IMR-90 (cell line): ENCODE measurements at regions not wholly inside any gene's neighbourhood (a gene's known extent, or its start where the extent isn't known, plus 50 kb on each side); places are given as distances from the start of the nearest gene placed in this dataset.

ENCODE experiments used
- ATAC-seq: fragments of 200-7000 bp; cut with Tn5 transposase; 2 replicates; pipeline ENCODE4 v1.9.1; 2020; ENCODE audit warnings: low read depth, mild to moderate bottlenecking, moderate library complexity
- BruUV-seq: library from RNA; stranded (reverse); fragments of 400-500 nt; replicated peaks from 2 replicates; lab custom pipeline; 2021; lab: Mats Ljungman, UMichigan
- CTCF ChIA-PET: fragments of 300-600 bp; formaldehyde crosslinking; extraction: SDS; loops from one replicate; lab custom pipeline; 2021; ENCODE audit warnings: antibody characterized with exemption; lab: Yijun Ruan, JAX
- POLR2A ChIA-PET: fragments of 300-600 bp; sonication (Branson Sonifier 250); formaldehyde crosslinking; loops from one replicate; lab custom pipeline; 2022; ENCODE audit warnings: antibody characterized with exemption; ENCODE audit not compliant: unreplicated experiment; lab: Charles Lee
- DNase-seq: peaks from one replicate; pipeline ENCODE4 v3.0.0; 2013
- H2AFZ ChIP-seq: replicated peaks from 2 replicates; pipeline ENCODE3; 2013; ENCODE audit warnings: low read length, mild to moderate bottlenecking; ENCODE audit not compliant: poor library complexity
- H2AK5ac ChIP-seq: 2 replicates; pipeline ENCODE4 v1.6.1; 2013; ENCODE audit warnings: low read depth, low read length, inconsistent platforms
- H2AK9ac ChIP-seq: replicated peaks from 2 replicates; pipeline ENCODE3; 2013; ENCODE audit warnings: mild to moderate bottlenecking, low read depth, low read length, moderate library complexity; ENCODE audit not compliant: poor library complexity
- H2BK120ac ChIP-seq: 2 replicates; pipeline ENCODE4 v1.6.1; 2013; ENCODE audit warnings: low read depth, low read length, inconsistent platforms
- H2BK15ac ChIP-seq: 3 replicates; pipeline ENCODE4 v1.6.1; 2013; ENCODE audit warnings: low read depth, low read length, inconsistent platforms
- H2BK20ac ChIP-seq: 2 replicates; pipeline ENCODE4 v1.6.1; 2013; ENCODE audit warnings: low read depth, mild to moderate bottlenecking, inconsistent platforms, low read length, moderate library complexity
- H2BK5ac ChIP-seq: 2 replicates; pipeline ENCODE4 v1.6.1; 2013; ENCODE audit warnings: mild to moderate bottlenecking, low read depth, low read length, inconsistent platforms; ENCODE audit not compliant: poor library complexity, severe bottlenecking
- H3K14ac ChIP-seq: replicated peaks from 2 replicates; pipeline ENCODE4 v1.6.1; 2013; ENCODE audit warnings: low read depth, low read length, inconsistent platforms
- H3K18ac ChIP-seq: 2 replicates; pipeline ENCODE4 v1.6.1; 2013; ENCODE audit warnings: low read depth, low read length, control low read depth
- H3K23ac ChIP-seq: 2 replicates; pipeline ENCODE4 v1.6.1; 2013; ENCODE audit warnings: low read depth, low read length, inconsistent platforms
- H3K27ac ChIP-seq: 2 replicates; pipeline ENCODE4 v1.5.1; 2013; ENCODE audit warnings: mild to moderate bottlenecking, control low read depth, low read length; ENCODE audit not compliant: insufficient read depth
- H3K27me3 ChIP-seq: 2 replicates; pipeline ENCODE4 v1.6.1; 2013; ENCODE audit warnings: low read length; ENCODE audit not compliant: control insufficient read depth, insufficient read depth
- H3K36me3 ChIP-seq: 2 replicates; pipeline ENCODE4 v1.6.1; 2013; ENCODE audit warnings: low read length, mixed read lengths; ENCODE audit not compliant: control insufficient read depth, insufficient read depth
- H3K4ac ChIP-seq: 2 replicates; pipeline ENCODE4 v1.6.1; 2013; ENCODE audit warnings: low read depth, low read length, inconsistent platforms
- H3K4me1 ChIP-seq: 2 replicates; pipeline ENCODE4 v1.6.1; 2013; ENCODE audit warnings: low read length, mixed read lengths; ENCODE audit not compliant: control insufficient read depth, insufficient read depth
- H3K4me2 ChIP-seq: 2 replicates; pipeline ENCODE4 v1.6.1; 2013; ENCODE audit warnings: low read depth, mild to moderate bottlenecking, control low read depth, low read length, moderate library complexity
- H3K4me3 ChIP-seq: 2 replicates; pipeline ENCODE4 v1.5.1; 2013; ENCODE audit warnings: low read depth, mild to moderate bottlenecking, control low read depth, low read length, moderate library complexity; ENCODE audit not compliant: insufficient read depth
- H3K56ac ChIP-seq: 2 replicates; pipeline ENCODE4 v1.6.1; 2013; ENCODE audit warnings: low read length, inconsistent platforms; ENCODE audit not compliant: insufficient read depth; ENCODE audit errors: extremely low read depth
- H3K79me1 ChIP-seq, 2 experiments: 2 replicates each; pipeline ENCODE4 v1.6.1; 2013; ENCODE audit warnings: low read length in 2 of 2, inconsistent platforms in 1 of 2, low read depth in 1 of 2
- H3K9ac ChIP-seq: 2 replicates; pipeline ENCODE4 v1.6.1; 2013; ENCODE audit warnings: low read depth, low read length, control low read depth
- H3K9me1 ChIP-seq: 2 replicates; pipeline ENCODE4 v1.6.1; 2013; ENCODE audit warnings: low read length, inconsistent platforms; ENCODE audit not compliant: insufficient read depth
- H3K9me3 ChIP-seq: 2 replicates; pipeline ENCODE4 v1.6.1; 2013; ENCODE audit warnings: low read length; ENCODE audit not compliant: control insufficient read depth, insufficient read depth
- H4K20me1 ChIP-seq: 2 replicates; pipeline ENCODE4 v1.6.1; 2013; ENCODE audit warnings: low read length, inconsistent platforms; ENCODE audit not compliant: insufficient read depth
- H4K5ac ChIP-seq: 2 replicates; pipeline ENCODE4 v1.6.1; 2013; ENCODE audit warnings: mild to moderate bottlenecking, low read depth, low read length, control low read depth
- H4K8ac ChIP-seq, 2 experiments: 2 replicates each; pipeline ENCODE4 v1.6.1; 2013; ENCODE audit warnings: low read depth in 2 of 2, low read length in 2 of 2, control low read depth in 1 of 2, inconsistent platforms in 1 of 2
- H4K91ac ChIP-seq: 2 replicates; pipeline ENCODE4 v1.6.1; 2013; ENCODE audit warnings: low read depth, low read length, inconsistent platforms; ENCODE audit not compliant: insufficient read depth
- BHLHE40 ChIP-seq: fragments of 150-350 bp; IDR thresholded peaks from 2 replicates; pipeline ENCODE4 v1.6.1; 2016; ENCODE audit warnings: mild to moderate bottlenecking, low read depth, low read length
- CEBPB ChIP-seq: IDR thresholded peaks from 2 replicates; pipeline ENCODE4 v1.6.1; 2012; ENCODE audit warnings: low read depth, low read length, improper control_type of control experiment
- CHD1 ChIP-seq: IDR thresholded peaks from 2 replicates; pipeline ENCODE4 v1.6.1; 2012; ENCODE audit warnings: low read depth, low read length, improper control_type of control experiment
- FOS ChIP-seq: fragments of 150-350 bp; IDR thresholded peaks from 2 replicates; pipeline ENCODE4 v1.6.1; 2016; ENCODE audit warnings: low read depth, low read length
- MAFK ChIP-seq: IDR thresholded peaks from 2 replicates; pipeline ENCODE4 v1.6.1; 2012; ENCODE audit warnings: low read depth, low read length, improper control_type of control experiment
- MAZ ChIP-seq: IDR thresholded peaks from 2 replicates; pipeline ENCODE4 v1.6.1; 2012; ENCODE audit warnings: low read depth, mild to moderate bottlenecking, low read length, improper control_type of control experiment, moderate library complexity, borderline replicate concordance
- MXI1 ChIP-seq: IDR thresholded peaks from 2 replicates; pipeline ENCODE4 v1.6.1; 2012; ENCODE audit warnings: low read depth, mild to moderate bottlenecking, low read length, moderate library complexity, borderline replicate concordance
- NFE2L2 ChIP-seq: fragments of 150-350 bp; IDR thresholded peaks from 2 replicates; pipeline ENCODE4 v1.6.1; 2016; ENCODE audit warnings: low read depth, mild to moderate bottlenecking, low read length
- POLR2A ChIP-seq: IDR thresholded peaks from 2 replicates; pipeline ENCODE4 v1.6.1; 2012; ENCODE audit warnings: mild to moderate bottlenecking, low read depth, low read length
- RAD21 ChIP-seq: IDR thresholded peaks from 2 replicates; pipeline ENCODE4 v1.6.1; 2012; ENCODE audit warnings: low read length, improper control_type of control experiment
- RCOR1 ChIP-seq: IDR thresholded peaks from 2 replicates; pipeline ENCODE4 v1.6.1; 2012; ENCODE audit warnings: mild to moderate bottlenecking, low read length, improper control_type of control experiment; ENCODE audit not compliant: insufficient replicate concordance
- RFX5 ChIP-seq: IDR thresholded peaks from 2 replicates; pipeline ENCODE4 v1.8.0; 2012; ENCODE audit warnings: low read depth, mild to moderate bottlenecking, low read length, moderate library complexity
- SMC3 ChIP-seq: fragments of 150-350 bp; IDR thresholded peaks from 2 replicates; pipeline ENCODE4 v1.6.1; 2016; ENCODE audit warnings: low read depth, mild to moderate bottlenecking, antibody characterized with exemption, low read length, moderate library complexity
- WGBS, 2 experiments: methylation state at CpG; one replicate each; pipeline versions ENCODE4 v1.1.5 to v1.1.7; 2013; ENCODE audit warnings: missing lambda C conversion rate in 2 of 2; ENCODE audit not compliant: insufficient read length in 1 of 2; ENCODE audit errors: extremely low coverage in 2 of 2; 5-methylcytosine and 5-hydroxymethylcytosine counted together
- dilution Hi-C: fragments of 300-500 bp; cut with HindIII; formaldehyde crosslinking; loops from one replicate; pipeline ENCODE4 v1.14.3; 2018; ENCODE audit warnings: low sequenced_read_pairs; ENCODE audit not compliant: unreplicated experiment
- in situ Hi-C: fragments of 300-500 bp; cut with MboI; formaldehyde crosslinking; loops from 3 replicates; pipeline ENCODE4 v1.14.3; 2019; ENCODE audit warnings: low sequenced_read_pairs, inconsistent platforms, mixed read lengths
- intact Hi-C: fragments of 100-400 bp; cut with micrococcal nuclease; formaldehyde crosslinking; loops from 2 replicates; pipeline ENCODE4 v1.10.0; 2022
- TF ChIP-seq, protein P1 (sequence below): conservative IDR thresholded peaks from 2 replicates; pipeline ENCODE4 v1.5.1; 2012; ENCODE audit warnings: mild to moderate bottlenecking, low read depth, low read length, improper control_type of control experiment
- TF ChIP-seq, protein P2 (sequence below): fragments of 150-350 bp; IDR thresholded peaks from 2 replicates; pipeline ENCODE4 v1.6.1; 2017; ENCODE audit warnings: mild to moderate bottlenecking, antibody characterized with exemption, low read length, low read depth
- TF ChIP-seq, protein P3 (sequence below): fragments of 150-350 bp; IDR thresholded peaks from 2 replicates; pipeline ENCODE4 v1.6.1; 2016; ENCODE audit warnings: low read depth, mild to moderate bottlenecking, low read length, moderate library complexity, borderline replicate concordance

DNA sequence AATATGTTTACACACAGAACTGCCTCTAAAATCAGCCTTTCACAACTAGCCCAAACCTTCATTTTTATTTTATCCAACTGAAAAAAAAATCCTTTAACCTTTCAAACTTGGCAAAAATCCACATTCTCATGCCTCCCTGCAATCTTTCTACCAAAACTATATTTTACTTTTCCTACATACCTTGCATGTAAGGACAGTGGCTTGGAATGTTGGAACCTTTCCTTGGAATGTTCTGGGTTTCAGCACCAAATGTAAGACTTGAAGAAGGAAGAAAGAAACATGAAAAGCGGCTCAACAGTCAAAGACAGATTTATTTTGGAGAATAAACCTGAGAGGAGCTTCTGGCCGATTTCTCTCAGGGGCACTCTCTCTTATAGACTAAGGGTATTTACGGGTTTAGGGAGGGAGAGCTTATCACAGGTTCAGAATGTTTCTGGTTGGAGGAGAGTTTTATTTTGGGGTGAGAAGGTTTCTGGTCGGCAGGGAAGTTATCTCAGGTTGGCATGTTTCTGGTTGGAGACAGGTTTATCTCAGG lies 79.7 kb downstream of the RRM2 start:
- Histone ChIP-seq H3K56ac (no peak overlapping the region), H3K27ac (no peak overlapping the region), H2BK5ac (no peak overlapping the region), H3K23ac (no peak overlapping the region), H3K4me2 (no peak overlapping the region), H3K4me1 (no peaks in the 10 kb centered on the region), H3K9me3 (peaks cover 8% of the 10 kb centered on the region), H4K8ac (no peak overlapping the region), H3K27me3 (no peaks in the 10 kb centered on the region), H2AK5ac (no peak overlapping the region), H3K18ac (no peak overlapping the region), H4K20me1 (no peaks in the 10 kb centered on the region), H2AK9ac (no peak overlapping the region), H3K36me3 (no peaks in the 10 kb centered on the region), H2AFZ (no peak overlapping the region), H4K91ac (no peak overlapping the region), H2BK20ac (no peak overlapping the region), H3K4ac (no peak overlapping the region), H3K9me1 (peaks cover 3% of the 10 kb centered on the region; the same call in 1 of the 2 replicates), H2BK120ac (no peak overlapping the region), H2BK15ac (no peak overlapping the region), H3K14ac (no peak overlapping the region), H3K4me3 (no peak overlapping the region), H4K5ac (no peak overlapping the region), H3K9ac (no peak overlapping the region), H3K79me1 (no peaks in the 10 kb centered on the region)
- no CpG with 5 or more reads among the region's 4 CpGs for WGBS, 2 experiments
- no TSS peak for BruUV-seq
- TF ChIP-seq BHLHE40: no peak
- TF ChIP-seq CEBPB: no peak
- no peak for TF ChIP-seq MAFK
- TF ChIP-seq, protein P1, sequence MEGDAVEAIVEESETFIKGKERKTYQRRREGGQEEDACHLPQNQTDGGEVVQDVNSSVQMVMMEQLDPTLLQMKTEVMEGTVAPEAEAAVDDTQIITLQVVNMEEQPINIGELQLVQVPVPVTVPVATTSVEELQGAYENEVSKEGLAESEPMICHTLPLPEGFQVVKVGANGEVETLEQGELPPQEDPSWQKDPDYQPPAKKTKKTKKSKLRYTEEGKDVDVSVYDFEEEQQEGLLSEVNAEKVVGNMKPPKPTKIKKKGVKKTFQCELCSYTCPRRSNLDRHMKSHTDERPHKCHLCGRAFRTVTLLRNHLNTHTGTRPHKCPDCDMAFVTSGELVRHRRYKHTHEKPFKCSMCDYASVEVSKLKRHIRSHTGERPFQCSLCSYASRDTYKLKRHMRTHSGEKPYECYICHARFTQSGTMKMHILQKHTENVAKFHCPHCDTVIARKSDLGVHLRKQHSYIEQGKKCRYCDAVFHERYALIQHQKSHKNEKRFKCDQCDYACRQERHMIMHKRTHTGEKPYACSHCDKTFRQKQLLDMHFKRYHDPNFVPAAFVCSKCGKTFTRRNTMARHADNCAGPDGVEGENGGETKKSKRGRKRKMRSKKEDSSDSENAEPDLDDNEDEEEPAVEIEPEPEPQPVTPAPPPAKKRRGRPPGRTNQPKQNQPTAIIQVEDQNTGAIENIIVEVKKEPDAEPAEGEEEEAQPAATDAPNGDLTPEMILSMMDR: no peak
- TF ChIP-seq RCOR1: no peak
- TF ChIP-seq SMC3: no peak
- TF ChIP-seq POLR2A: no peak
- TF ChIP-seq MXI1: no peak
- TF ChIP-seq, protein P2, sequence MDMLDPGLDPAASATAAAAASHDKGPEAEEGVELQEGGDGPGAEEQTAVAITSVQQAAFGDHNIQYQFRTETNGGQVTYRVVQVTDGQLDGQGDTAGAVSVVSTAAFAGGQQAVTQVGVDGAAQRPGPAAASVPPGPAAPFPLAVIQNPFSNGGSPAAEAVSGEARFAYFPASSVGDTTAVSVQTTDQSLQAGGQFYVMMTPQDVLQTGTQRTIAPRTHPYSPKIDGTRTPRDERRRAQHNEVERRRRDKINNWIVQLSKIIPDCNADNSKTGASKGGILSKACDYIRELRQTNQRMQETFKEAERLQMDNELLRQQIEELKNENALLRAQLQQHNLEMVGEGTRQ: no peak
- TF ChIP-seq RFX5: no peak
- TF ChIP-seq CHD1: no peak
- TF ChIP-seq, protein P3, sequence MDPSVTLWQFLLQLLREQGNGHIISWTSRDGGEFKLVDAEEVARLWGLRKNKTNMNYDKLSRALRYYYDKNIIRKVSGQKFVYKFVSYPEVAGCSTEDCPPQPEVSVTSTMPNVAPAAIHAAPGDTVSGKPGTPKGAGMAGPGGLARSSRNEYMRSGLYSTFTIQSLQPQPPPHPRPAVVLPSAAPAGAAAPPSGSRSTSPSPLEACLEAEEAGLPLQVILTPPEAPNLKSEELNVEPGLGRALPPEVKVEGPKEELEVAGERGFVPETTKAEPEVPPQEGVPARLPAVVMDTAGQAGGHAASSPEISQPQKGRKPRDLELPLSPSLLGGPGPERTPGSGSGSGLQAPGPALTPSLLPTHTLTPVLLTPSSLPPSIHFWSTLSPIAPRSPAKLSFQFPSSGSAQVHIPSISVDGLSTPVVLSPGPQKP: no peak
- no peak for TF ChIP-seq NFE2L2
- TF ChIP-seq FOS: no peak
- TF ChIP-seq MAZ: no peak
- no peak for TF ChIP-seq RAD21
- CTCF ChIA-PET: no interaction called here
- in situ Hi-C loops: no loop called here
- DNase-seq (peak; percentile 43), ATAC-seq (no peak)
- intact Hi-C loops: no loop called here
- POLR2A ChIA-PET: no interaction called here
- dilution Hi-C loops: no loop called here
